Ovary (tissue), 3 donors: ENCODE measurements at regions not wholly inside any gene's neighbourhood (a gene's known extent, or its start where the extent isn't known, plus 50 kb on each side); places are given as distances from the start of the nearest gene placed in this dataset.

Experiments
- CTCF ChIP-seq, 3 donors: fragments of 450-650 bp in 2 of 3; fragments of 200-600 bp in 1 of 3; IDR thresholded peaks; one replicate each; pipeline versions ENCODE4 v1.5.1 to v1.8.0; 2016 to 2022; ENCODE audit warnings: antibody characterized with exemption in 3 of 3, mild to moderate bottlenecking in 1 of 3
- EP300 ChIP-seq: sonication (generic); formaldehyde crosslinking; IDR thresholded peaks from one replicate; pipeline ENCODE4 v1.6.1; 2017; ENCODE audit warnings: antibody characterized with exemption
- donor health status: DM: no; HTN: no; CAD: no.

GRCh38 chr15:31733424-31733823, 296.9 kb upstream of the CHRNA7 start:
- no peak for TF ChIP-seq EP300
- no peak for TF ChIP-seq CTCF (IDR thresholded peaks at IDR 0.05)
